A549 (cell line): ENCODE measurements at regions not wholly inside any gene's neighbourhood (a gene's known extent, or its start where the extent isn't known, plus 50 kb on each side); places are given as distances from the start of the nearest gene placed in this dataset.

ENCODE experiments used
- BHLHE40 ChIP-seq: IDR thresholded peaks from 2 replicates; pipeline ENCODE4 v1.6.1; 2012; ENCODE audit warnings: low read depth, low read length, inconsistent platforms
- CHD4 ChIP-seq: fragments of 200-600 bp; sonication (generic); IDR thresholded peaks from 2 replicates; pipeline ENCODE4 v1.6.1; 2016; ENCODE audit warnings: antibody characterized with exemption, mild to moderate bottlenecking, borderline replicate concordance
- HDAC2 ChIP-seq: fragments of 200-600 bp; sonication (generic); IDR thresholded peaks from 2 replicates; pipeline ENCODE4 v1.6.1; 2016
- HOXA7 ChIP-seq: fragments of 250-450 bp; sonication (Bioruptor Pico); IDR thresholded peaks from 2 replicates; pipeline ENCODE4 v1.5.0; 2020; ENCODE audit warnings: mild to moderate bottlenecking, moderate library complexity
- JUNB ChIP-seq: fragments of >200 bp; sonication (Bioruptor Twin); formaldehyde crosslinking; IDR thresholded peaks from 2 replicates; pipeline ENCODE4 v1.6.1; 2016
- KDM1A ChIP-seq: fragments of 200-600 bp; sonication (generic); IDR thresholded peaks from 2 replicates; pipeline ENCODE4 v1.6.1; 2016; ENCODE audit warnings: low read depth, mild to moderate bottlenecking
- PHF8 ChIP-seq: fragments of 200-600 bp; sonication (generic); IDR thresholded peaks from 2 replicates; pipeline ENCODE4 v1.6.1; 2016; ENCODE audit warnings: low read depth, mild to moderate bottlenecking, antibody characterized with exemption, moderate library complexity, borderline replicate concordance
- POLR2A ChIP-seq: IDR thresholded peaks from 2 replicates; pipeline ENCODE4 v1.6.1; 2012; ENCODE audit warnings: mild to moderate bottlenecking, low read length
- RNF2 ChIP-seq: fragments of 200-600 bp; sonication (generic); IDR thresholded peaks from 2 replicates; pipeline ENCODE4 v1.6.1; 2016; ENCODE audit warnings: low read depth, mild to moderate bottlenecking, antibody characterized with exemption, moderate library complexity, borderline replicate concordance
- TF ChIP-seq, protein P1 (sequence below): fragments of >200 bp; sonication (Bioruptor Twin); formaldehyde crosslinking; IDR thresholded peaks from 3 replicates; pipeline ENCODE4 v1.5.1; 2016
- TF ChIP-seq, protein P2 (sequence below): fragments of 450-650 bp; IDR thresholded peaks from 2 replicates; pipeline ENCODE4 v1.6.1; 2014; ENCODE audit warnings: antibody characterized with exemption

DNA sequence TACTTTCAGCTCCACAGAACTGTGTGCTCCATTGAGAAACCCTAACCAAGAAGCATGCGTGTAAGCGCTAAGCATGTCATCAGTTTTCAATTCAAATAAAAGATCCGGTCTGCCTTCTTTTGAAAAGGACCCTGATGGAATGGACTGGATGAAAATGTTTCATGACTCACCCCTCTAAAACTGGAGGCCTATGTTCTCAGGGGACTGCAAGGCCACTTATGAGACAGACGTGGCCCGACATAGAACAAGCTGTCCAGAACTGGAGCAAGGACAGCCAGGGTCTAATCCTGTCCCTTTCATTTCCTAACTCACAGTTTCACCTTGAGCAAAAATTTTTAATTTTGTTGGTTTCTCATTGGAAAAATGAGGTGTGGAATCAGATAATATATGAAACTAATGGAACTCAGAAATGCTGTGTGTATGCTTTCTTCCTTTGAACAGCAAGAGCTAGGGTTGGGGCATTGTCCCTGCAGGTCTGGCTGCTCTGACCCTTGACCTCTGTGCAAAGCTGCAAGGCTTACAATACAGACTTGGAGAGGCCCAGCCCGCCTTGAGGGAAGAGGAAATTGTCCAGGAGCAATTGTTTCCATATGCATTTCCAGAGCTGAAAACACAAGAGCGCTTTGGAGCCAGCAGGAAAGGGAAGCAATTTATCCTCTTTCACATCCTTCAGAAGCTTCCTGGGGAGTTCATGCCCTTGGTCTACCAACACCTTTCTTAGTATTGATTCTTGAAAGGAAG is 553.4 kb upstream of the KLF12 start:
- TF ChIP-seq, protein P1, sequence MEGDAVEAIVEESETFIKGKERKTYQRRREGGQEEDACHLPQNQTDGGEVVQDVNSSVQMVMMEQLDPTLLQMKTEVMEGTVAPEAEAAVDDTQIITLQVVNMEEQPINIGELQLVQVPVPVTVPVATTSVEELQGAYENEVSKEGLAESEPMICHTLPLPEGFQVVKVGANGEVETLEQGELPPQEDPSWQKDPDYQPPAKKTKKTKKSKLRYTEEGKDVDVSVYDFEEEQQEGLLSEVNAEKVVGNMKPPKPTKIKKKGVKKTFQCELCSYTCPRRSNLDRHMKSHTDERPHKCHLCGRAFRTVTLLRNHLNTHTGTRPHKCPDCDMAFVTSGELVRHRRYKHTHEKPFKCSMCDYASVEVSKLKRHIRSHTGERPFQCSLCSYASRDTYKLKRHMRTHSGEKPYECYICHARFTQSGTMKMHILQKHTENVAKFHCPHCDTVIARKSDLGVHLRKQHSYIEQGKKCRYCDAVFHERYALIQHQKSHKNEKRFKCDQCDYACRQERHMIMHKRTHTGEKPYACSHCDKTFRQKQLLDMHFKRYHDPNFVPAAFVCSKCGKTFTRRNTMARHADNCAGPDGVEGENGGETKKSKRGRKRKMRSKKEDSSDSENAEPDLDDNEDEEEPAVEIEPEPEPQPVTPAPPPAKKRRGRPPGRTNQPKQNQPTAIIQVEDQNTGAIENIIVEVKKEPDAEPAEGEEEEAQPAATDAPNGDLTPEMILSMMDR = no peak
- TF ChIP-seq POLR2A (no peak), BHLHE40 (no peak), RNF2 (no peak), CHD4 (no peak), HOXA7 (no peak), PHF8 (no peak), HDAC2 (no peak), JUNB (no peak), KDM1A (no peak)
- TF ChIP-seq, protein P2, sequence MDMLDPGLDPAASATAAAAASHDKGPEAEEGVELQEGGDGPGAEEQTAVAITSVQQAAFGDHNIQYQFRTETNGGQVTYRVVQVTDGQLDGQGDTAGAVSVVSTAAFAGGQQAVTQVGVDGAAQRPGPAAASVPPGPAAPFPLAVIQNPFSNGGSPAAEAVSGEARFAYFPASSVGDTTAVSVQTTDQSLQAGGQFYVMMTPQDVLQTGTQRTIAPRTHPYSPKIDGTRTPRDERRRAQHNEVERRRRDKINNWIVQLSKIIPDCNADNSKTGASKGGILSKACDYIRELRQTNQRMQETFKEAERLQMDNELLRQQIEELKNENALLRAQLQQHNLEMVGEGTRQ = no peak
